ENCODE measurements at regions not wholly inside any gene's neighbourhood (a gene's known extent, or its start where the extent isn't known, plus 50 kb on each side); places are given as distances from the start of the nearest gene placed in this dataset.

- TF ChIP-seq, protein P1, sequence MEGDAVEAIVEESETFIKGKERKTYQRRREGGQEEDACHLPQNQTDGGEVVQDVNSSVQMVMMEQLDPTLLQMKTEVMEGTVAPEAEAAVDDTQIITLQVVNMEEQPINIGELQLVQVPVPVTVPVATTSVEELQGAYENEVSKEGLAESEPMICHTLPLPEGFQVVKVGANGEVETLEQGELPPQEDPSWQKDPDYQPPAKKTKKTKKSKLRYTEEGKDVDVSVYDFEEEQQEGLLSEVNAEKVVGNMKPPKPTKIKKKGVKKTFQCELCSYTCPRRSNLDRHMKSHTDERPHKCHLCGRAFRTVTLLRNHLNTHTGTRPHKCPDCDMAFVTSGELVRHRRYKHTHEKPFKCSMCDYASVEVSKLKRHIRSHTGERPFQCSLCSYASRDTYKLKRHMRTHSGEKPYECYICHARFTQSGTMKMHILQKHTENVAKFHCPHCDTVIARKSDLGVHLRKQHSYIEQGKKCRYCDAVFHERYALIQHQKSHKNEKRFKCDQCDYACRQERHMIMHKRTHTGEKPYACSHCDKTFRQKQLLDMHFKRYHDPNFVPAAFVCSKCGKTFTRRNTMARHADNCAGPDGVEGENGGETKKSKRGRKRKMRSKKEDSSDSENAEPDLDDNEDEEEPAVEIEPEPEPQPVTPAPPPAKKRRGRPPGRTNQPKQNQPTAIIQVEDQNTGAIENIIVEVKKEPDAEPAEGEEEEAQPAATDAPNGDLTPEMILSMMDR (IDR thresholded peaks at IDR 0.05), result no peak
- TF ChIP-seq POLR2A (IDR thresholded peaks at IDR 0.05), result no peak
Observed at GRCh38 chr2:59662127-59662861, 891.2 kb downstream of the BCL11A start.

All from Peyer's patch (tissue), 4 donors.